ENCODE measurements at regions not wholly inside any gene's neighbourhood (a gene's known extent, or its start where the extent isn't known, plus 50 kb on each side); places are given as distances from the start of the nearest gene placed in this dataset.

DNA sequence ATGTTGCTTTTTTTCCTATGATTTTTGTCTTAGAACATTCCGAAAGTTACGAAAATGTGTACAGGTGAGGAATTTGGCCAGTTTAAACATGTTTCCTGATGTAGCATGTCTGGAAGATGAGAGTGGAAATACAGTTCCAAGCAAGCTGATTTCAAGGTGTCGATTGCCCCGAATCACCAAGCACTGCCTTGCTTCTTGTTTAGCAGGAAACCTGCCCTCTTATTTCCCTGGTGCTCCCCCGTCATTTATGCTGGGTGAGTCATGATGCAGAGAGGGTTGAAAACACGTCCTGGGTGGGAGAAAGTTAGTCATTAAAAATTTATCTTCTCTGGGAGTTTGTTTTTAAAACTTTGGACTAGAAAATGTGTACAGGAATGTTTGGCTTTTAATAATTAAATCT lies 608.6 kb upstream of the EEF2KMT start:
- no peak for DNase-seq
- in situ Hi-C loops (cut with MboI; ENCODE audit: low pct_unique_long_range_greater_than_20kb, low sequenced_read_pairs) = no loop called here

- no peak for DNase-seq
- in situ Hi-C loops (cut with MboI; ENCODE audit: low pct_unique_long_range_greater_than_20kb, low sequenced_read_pairs) = no loop called here
Observed at GRCh38 chr16:5704271-5704670, 606.7 kb upstream of the EEF2KMT start.

DNA sequence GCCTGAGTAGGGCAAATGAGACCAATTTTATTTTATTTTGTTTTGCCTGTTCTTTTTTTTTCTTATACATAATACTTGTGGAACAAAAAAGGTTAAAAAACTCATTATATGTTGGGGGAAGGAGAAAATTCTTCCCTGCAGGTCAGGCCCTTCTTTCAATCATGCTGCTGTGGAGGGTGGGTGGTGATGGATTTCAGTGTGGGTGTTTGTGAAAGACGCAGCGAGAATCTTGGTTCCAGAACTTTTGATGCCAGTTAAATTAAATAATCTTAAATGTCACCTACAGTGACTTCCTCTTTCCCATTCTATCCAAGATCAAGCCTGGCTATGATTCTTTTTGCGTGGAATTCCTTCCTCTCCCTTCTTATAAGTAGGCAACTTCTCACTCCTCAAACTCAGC lies 595.8 kb upstream of the EEF2KMT start:
- no peak for DNase-seq
- in situ Hi-C loops (cut with MboI; ENCODE audit: low pct_unique_long_range_greater_than_20kb, low sequenced_read_pairs) = no loop called here

DNA sequence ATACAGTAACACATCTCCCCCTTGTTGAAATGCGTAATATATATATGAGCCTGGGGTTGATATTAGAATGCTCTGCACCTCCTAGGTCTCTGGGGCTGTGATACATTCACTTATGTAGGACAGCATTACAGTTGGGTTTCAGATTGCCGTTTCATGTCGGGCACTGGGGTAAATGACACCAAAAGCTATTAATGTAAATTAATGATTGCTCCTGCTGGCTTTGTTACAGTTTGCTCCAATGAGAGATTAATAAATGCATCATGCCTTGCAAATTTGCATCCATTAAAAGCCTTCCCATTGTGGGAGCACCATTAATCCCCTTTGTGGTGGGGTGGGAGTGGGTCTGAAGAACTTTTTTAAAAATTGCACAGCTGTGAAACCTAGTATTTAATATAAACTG lies 584.4 kb upstream of the EEF2KMT start:
- in situ Hi-C loops (cut with MboI; ENCODE audit: low pct_unique_long_range_greater_than_20kb, low sequenced_read_pairs) = no loop called here

GRCh38 chr16:5678371-5678770 lies 580.8 kb upstream of the EEF2KMT start:
- in situ Hi-C loops (cut with MboI; ENCODE audit: low pct_unique_long_range_greater_than_20kb, low sequenced_read_pairs) = no loop called here
- no peak for DNase-seq

More for the DNA sequence above, 584.4 kb upstream of the EEF2KMT start:
- DNase-seq = no peak

GRCh38 chr16:5671421-5671820 lies 573.8 kb upstream of the EEF2KMT start:
- in situ Hi-C loops (cut with MboI; ENCODE audit: low pct_unique_long_range_greater_than_20kb, low sequenced_read_pairs) = no loop called here
- DNase-seq = no peak

GRCh38 chr16:5670198-5670597 lies 572.6 kb upstream of the EEF2KMT start:
- in situ Hi-C loops (cut with MboI; ENCODE audit: low pct_unique_long_range_greater_than_20kb, low sequenced_read_pairs) = no loop called here

GRCh38 chr16:5668553-5668952 lies 571.0 kb upstream of the EEF2KMT start:
- in situ Hi-C loops (cut with MboI; ENCODE audit: low pct_unique_long_range_greater_than_20kb, low sequenced_read_pairs) = no loop called here
- no peak for DNase-seq

More at GRCh38 chr16:5670198-5670597, 572.6 kb upstream of the EEF2KMT start:
- no peak for DNase-seq

GRCh38 chr16:5665834-5666233 lies 568.2 kb upstream of the EEF2KMT start:
- in situ Hi-C loops (cut with MboI; ENCODE audit: low pct_unique_long_range_greater_than_20kb, low sequenced_read_pairs) = no loop called here

GRCh38 chr16:5653789-5654188 lies 556.2 kb upstream of the EEF2KMT start:
- DNase-seq = no peak
- in situ Hi-C loops (cut with MboI; ENCODE audit: low pct_unique_long_range_greater_than_20kb, low sequenced_read_pairs) = no loop called here

More at GRCh38 chr16:5665834-5666233, 568.2 kb upstream of the EEF2KMT start:
- DNase-seq = no peak

DNA sequence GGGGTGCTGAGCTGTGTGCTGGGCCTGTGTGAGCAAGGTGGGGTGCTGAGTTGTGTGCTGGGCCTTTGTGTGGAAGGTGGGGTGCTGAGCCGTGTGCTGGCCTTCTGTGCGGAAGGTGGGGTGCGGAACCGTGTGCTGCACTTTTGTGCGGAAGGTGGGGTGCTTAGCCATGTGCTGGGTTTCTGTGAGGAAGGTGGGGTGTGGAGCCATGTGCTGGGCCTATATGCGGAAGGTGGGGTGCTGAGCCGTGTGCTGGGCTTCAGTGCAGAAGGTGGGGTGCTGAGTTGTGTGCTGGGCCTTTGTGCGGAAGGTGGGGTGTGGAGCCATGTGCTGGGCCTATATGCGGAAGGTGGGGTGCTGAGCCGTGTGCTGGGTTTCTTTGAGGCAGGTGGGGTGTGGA lies 555.4 kb upstream of the EEF2KMT start:
- in situ Hi-C loops (cut with MboI; ENCODE audit: low pct_unique_long_range_greater_than_20kb, low sequenced_read_pairs) = no loop called here
- no peak for DNase-seq

- no peak for DNase-seq
- in situ Hi-C loops (cut with MboI; ENCODE audit: low pct_unique_long_range_greater_than_20kb, low sequenced_read_pairs) = no loop called here
Observed at GRCh38 chr16:5649762-5650743, 552.5 kb upstream of the EEF2KMT start.

DNA sequence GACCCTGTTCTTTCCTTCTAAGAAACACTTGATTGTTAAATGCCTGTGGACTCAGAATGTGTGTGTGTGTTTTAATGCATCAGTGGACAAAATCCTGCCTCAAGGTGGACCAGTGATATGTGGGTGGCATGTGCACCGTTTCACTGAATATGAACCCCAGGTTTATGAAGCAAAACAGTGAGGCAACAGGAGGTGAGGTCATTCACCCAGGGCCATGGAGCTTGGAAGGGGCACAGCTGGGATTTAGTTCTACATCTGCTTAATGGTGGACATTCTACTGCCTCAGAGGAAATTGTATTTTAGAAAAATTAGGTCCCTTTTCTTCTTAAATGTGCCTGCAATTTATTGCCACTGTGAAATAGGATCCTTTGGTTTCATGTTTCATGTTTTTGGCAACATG lies 549.5 kb upstream of the EEF2KMT start:
- DNase-seq = no peak
- in situ Hi-C loops (cut with MboI; ENCODE audit: low pct_unique_long_range_greater_than_20kb, low sequenced_read_pairs) = no loop called here

DNA sequence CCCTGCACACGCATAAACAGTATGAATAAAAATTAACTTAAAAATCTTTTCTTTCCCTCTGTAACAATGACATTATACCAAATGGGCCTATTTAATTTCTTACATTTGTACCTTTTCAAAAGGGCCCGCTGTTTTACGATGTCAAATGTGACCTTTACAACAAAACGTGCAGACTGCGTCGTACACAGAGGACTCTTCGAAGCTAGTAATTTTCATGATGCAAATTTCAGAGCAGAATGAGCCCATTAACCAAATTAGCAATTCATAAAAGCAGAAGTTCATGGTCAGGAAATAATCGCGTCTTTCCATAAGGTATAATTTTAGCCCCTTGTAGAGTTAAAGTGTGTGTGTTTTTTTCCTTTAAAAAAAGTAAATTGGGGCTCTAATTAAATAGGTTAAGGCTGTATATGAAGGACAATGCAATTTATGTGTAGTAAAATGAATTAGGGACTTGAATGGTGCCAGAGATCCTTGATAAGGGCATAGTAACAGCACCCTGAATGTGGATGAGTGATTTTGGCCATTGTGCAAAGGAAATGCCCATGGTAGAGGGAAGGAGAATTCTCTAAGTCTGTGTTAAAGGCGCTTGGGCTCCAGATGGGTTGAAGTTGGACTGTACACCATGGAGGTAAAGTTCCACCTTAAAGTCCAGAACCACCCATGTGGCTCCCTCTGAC lies 546.4 kb upstream of the EEF2KMT start:
- in situ Hi-C loops (cut with MboI; ENCODE audit: low pct_unique_long_range_greater_than_20kb, low sequenced_read_pairs) = no loop called here
- DNase-seq = no peak

- no peak for DNase-seq
- in situ Hi-C loops (cut with MboI; ENCODE audit: low pct_unique_long_range_greater_than_20kb, low sequenced_read_pairs) = no loop called here
Observed at GRCh38 chr16:5642436-5642835, 544.8 kb upstream of the EEF2KMT start.

- DNase-seq = no peak
- in situ Hi-C loops (cut with MboI; ENCODE audit: low pct_unique_long_range_greater_than_20kb, low sequenced_read_pairs) = no loop called here
Observed at GRCh38 chr16:5642011-5642410, 544.4 kb upstream of the EEF2KMT start.

DNA sequence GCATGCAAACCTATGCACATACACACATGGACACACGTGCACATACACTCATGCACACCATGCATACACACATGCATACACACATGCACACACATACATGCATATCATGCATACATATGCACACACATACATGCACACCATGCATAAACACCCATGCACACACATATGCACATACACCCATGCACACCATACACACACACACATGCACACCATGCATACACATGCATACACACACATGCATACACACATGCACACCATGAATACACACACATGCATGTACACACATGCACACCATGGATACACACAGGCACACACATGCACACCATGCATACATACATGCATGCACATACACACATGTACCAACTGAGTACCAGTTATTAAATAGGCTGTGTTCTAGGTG lies 543.3 kb upstream of the EEF2KMT start:
- in situ Hi-C loops (cut with MboI; ENCODE audit: low pct_unique_long_range_greater_than_20kb, low sequenced_read_pairs) = no loop called here
- DNase-seq = no peak

DNA sequence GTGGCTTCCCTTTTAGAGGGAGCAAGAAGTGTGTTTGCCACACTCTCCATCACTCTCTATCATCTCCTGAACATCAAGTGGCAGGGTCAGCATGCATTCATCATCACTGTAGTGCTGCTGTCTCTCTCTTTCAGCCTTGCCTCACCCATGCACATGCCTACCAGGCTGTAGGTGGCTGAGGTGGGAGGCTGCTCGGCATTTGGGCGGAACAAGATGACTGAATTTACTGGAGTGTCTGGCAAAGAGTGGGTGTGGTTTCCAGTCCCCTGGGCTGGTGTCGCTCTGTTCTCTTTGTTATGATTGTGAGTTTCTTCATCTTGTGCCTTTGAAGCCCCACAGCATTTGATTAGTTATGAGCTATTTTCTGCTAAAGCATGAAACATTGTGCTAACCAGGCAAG lies 541.9 kb upstream of the EEF2KMT start:
- no peak for DNase-seq
- in situ Hi-C loops (cut with MboI; ENCODE audit: low pct_unique_long_range_greater_than_20kb, low sequenced_read_pairs) = no loop called here

DNA sequence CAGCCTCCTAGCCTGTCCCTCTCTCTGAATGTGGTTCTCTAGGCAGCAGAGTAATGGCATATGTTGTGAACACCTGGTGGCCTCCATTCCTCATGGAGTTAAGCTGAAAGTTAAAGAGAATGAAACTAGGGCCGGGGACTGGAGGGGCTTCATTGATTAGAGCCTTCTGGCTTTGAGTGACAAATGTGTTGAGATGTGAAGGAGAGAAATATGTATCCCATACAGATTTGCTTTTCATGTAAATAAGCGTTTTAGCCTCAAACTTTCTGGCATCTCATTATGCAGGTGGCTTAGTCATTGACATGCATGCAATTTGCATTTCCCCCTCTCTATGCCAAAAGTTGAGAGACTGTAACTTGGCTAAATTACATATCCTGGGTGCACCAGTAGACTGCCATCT lies 537.7 kb upstream of the EEF2KMT start:
- no peak for DNase-seq

GRCh38 chr16:5634666-5635180 lies 537.1 kb upstream of the EEF2KMT start:
- in situ Hi-C loops (cut with MboI; ENCODE audit: low pct_unique_long_range_greater_than_20kb, low sequenced_read_pairs) = no loop called here
- DNase-seq = no peak

More for the DNA sequence above, 537.7 kb upstream of the EEF2KMT start:
- in situ Hi-C loops (cut with MboI; ENCODE audit: low pct_unique_long_range_greater_than_20kb, low sequenced_read_pairs) = no loop called here

Data from KBM-7 (cell line).